OCI-LY1 (cell line): ENCODE measurements at regions not wholly inside any gene's neighbourhood (a gene's known extent, or its start where the extent isn't known, plus 50 kb on each side); places are given as distances from the start of the nearest gene placed in this dataset.

Experiments used
- H2AFZ ChIP-seq: fragments of 200-600 bp; sonication (generic), shearing (Covaris generic); 2 replicates; pipeline ENCODE4 v1.6.0; 2014; ENCODE audit warnings: antibody characterized with exemption, mild to moderate bottlenecking, low read length
- H3F3A ChIP-seq: fragments of 200-600 bp; sonication (generic), shearing (Covaris generic); 2 replicates; pipeline ENCODE4 v1.6.0; 2014; ENCODE audit warnings: mild to moderate bottlenecking, antibody characterized with exemption, low read length, moderate library complexity; ENCODE audit not compliant: insufficient read depth
- H3K27ac ChIP-seq: fragments of 200-600 bp; sonication (generic); 2 replicates; pipeline ENCODE4 v1.5.1; 2014; ENCODE audit warnings: low read length, mixed run types, mild to moderate bottlenecking, low read depth; ENCODE audit not compliant: poor library complexity, severe bottlenecking
- H3K27me3 ChIP-seq: fragments of 200-600 bp; sonication (generic); 2 replicates; pipeline ENCODE4 v1.6.0; 2014; ENCODE audit warnings: antibody characterized with exemption, mild to moderate bottlenecking, low read length, moderate library complexity; ENCODE audit not compliant: insufficient read depth
- H3K36me3 ChIP-seq: fragments of 200-600 bp; sonication (generic); 2 replicates; pipeline ENCODE4 v1.6.1; 2014; ENCODE audit warnings: mild to moderate bottlenecking, antibody characterized with exemption, low read length, moderate library complexity, mixed read lengths; ENCODE audit not compliant: insufficient read depth
- H3K4me1 ChIP-seq: fragments of 200-600 bp; sonication (generic); 2 replicates; pipeline ENCODE4 v1.5.1; 2014; ENCODE audit warnings: mild to moderate bottlenecking, low read length, moderate library complexity; ENCODE audit not compliant: insufficient read depth, severe bottlenecking
- H3K4me2 ChIP-seq: fragments of 200-600 bp; sonication (generic), shearing (Covaris generic); 2 replicates; pipeline ENCODE4 v1.6.1; 2014; ENCODE audit warnings: low read length
- H3K4me3 ChIP-seq: fragments of 200-600 bp; sonication (generic); 2 replicates; pipeline ENCODE4 v1.5.1; 2014; ENCODE audit warnings: low read length, low read depth, mild to moderate bottlenecking, mixed read lengths; ENCODE audit not compliant: poor library complexity, severe bottlenecking
- H3K79me2 ChIP-seq: fragments of 200-600 bp; shearing (Covaris generic); 2 replicates; pipeline ENCODE4 v1.6.1; 2016; ENCODE audit warnings: mixed run types, low read length, mixed read lengths; ENCODE audit not compliant: insufficient read depth
- H3K9ac ChIP-seq: fragments of 200-600 bp; sonication (generic), shearing (Covaris generic); 2 replicates; pipeline ENCODE4 v1.6.1; 2014; ENCODE audit warnings: mild to moderate bottlenecking, low read length, mixed read lengths
- H3K9me2 ChIP-seq: fragments of 200-600 bp; sonication (generic), shearing (Covaris generic); 2 replicates; pipeline ENCODE4 v1.6.1; 2014; ENCODE audit warnings: low read depth, mild to moderate bottlenecking, low read length, mixed read lengths
- H3K9me3 ChIP-seq: fragments of 200-600 bp; shearing (Covaris generic); 2 replicates; pipeline ENCODE4 v1.6.1; 2014; ENCODE audit warnings: low read length, mixed read lengths
- H4K20me1 ChIP-seq: fragments of 200-600 bp; sonication (generic), shearing (Covaris generic); 2 replicates; pipeline ENCODE4 v1.6.0; 2016; ENCODE audit warnings: mild to moderate bottlenecking, low read length; ENCODE audit not compliant: insufficient read depth
- CTCF ChIP-seq: fragments of 200-600 bp; sonication (generic), shearing (Covaris generic); IDR thresholded peaks from 2 replicates; pipeline ENCODE4 v1.5.1; 2017; ENCODE audit warnings: mild to moderate bottlenecking, antibody characterized with exemption, low read length, moderate library complexity, mixed read lengths
- EZH2 ChIP-seq: fragments of 200-600 bp; sonication (generic), shearing (Covaris generic); IDR thresholded peaks from 2 replicates; pipeline ENCODE4 v1.8.0; 2017; ENCODE audit warnings: borderline replicate concordance, mixed run types, mild to moderate bottlenecking, antibody characterized with exemption, low read length, moderate library complexity, mixed read lengths

GRCh38 chr1:181310560-181310959 is 172.8 kb upstream of the CACNA1E start:
- no peaks in the 10 kb centered on the region for H3F3A ChIP-seq
- no peaks in the 10 kb centered on the region for H3K9me3 ChIP-seq
- H3K9me2 ChIP-seq: no peaks in the 10 kb centered on the region
- H3K27me3 ChIP-seq: no peaks in the 10 kb centered on the region
- no peak overlapping the region for H3K4me3 ChIP-seq
- H3K36me3 ChIP-seq: no peaks in the 10 kb centered on the region
- H3K9ac ChIP-seq: no peak overlapping the region
- H3K27ac ChIP-seq: no peak overlapping the region
- no peak overlapping the region for H3K4me2 ChIP-seq
- TF ChIP-seq EZH2 (no peak), CTCF (no peak)
- no peak overlapping the region for H2AFZ ChIP-seq
- no peaks in the 10 kb centered on the region for H3K79me2 ChIP-seq
- H4K20me1 ChIP-seq: no peaks in the 10 kb centered on the region
- no peaks in the 10 kb centered on the region for H3K4me1 ChIP-seq

- Histone ChIP-seq H3K4me3 (no peak overlapping the region), H3K4me2 (no peak overlapping the region), H3K9ac (no peak overlapping the region), H4K20me1 (no peaks in the 10 kb centered on the region), H3K79me2 (no peaks in the 10 kb centered on the region), H3K27ac (no peak overlapping the region), H3F3A (no peaks in the 10 kb centered on the region), H3K27me3 (no peaks in the 10 kb centered on the region), H3K4me1 (no peaks in the 10 kb centered on the region), H2AFZ (no peak overlapping the region), H3K9me3 (no peaks in the 10 kb centered on the region), H3K36me3 (no peaks in the 10 kb centered on the region), H3K9me2 (no peaks in the 10 kb centered on the region)
- TF ChIP-seq CTCF (no peak), EZH2 (no peak)
Measured at GRCh38 chr1:181312946-181313345, 170.4 kb upstream of the CACNA1E start.

- Histone ChIP-seq H3K27me3 (no peaks in the 10 kb centered on the region), H2AFZ (no peak overlapping the region), H3K4me1 (no peaks in the 10 kb centered on the region), H3K9me2 (no peaks in the 10 kb centered on the region), H3K4me3 (no peak overlapping the region), H4K20me1 (no peaks in the 10 kb centered on the region), H3K9me3 (no peaks in the 10 kb centered on the region), H3K36me3 (no peaks in the 10 kb centered on the region), H3K9ac (no peak overlapping the region), H3K4me2 (no peak overlapping the region), H3K79me2 (no peaks in the 10 kb centered on the region), H3F3A (no peaks in the 10 kb centered on the region), H3K27ac (no peak overlapping the region)
- TF ChIP-seq CTCF: no peak
- no peak for TF ChIP-seq EZH2
Measured at GRCh38 chr1:181313466-181313865, 169.9 kb upstream of the CACNA1E start.
